ENCODE measurements at regions not wholly inside any gene's neighbourhood (a gene's known extent, or its start where the extent isn't known, plus 50 kb on each side); places are given as distances from the start of the nearest gene placed in this dataset.

- TF ChIP-seq POLR2AphosphoS5 (IDR thresholded peaks at IDR 0.05) (no peak), CTCF (IDR thresholded peaks at IDR 0.05 in 8 of 11, conservative IDR thresholded peaks at IDR 0.05 in 3 of 11) (no peak), POLR2A (IDR thresholded peaks at IDR 0.05) (no peak)
Measured at GRCh38 chr14:31977001-31977556, 100.0 kb upstream of the ARHGAP5 start.
